DND-41 (cell line): ENCODE measurements at regions not wholly inside any gene's neighbourhood (a gene's known extent, or its start where the extent isn't known, plus 50 kb on each side); places are given as distances from the start of the nearest gene placed in this dataset.

Experiments used
- CTCF ChIP-seq: IDR thresholded peaks from 2 replicates; pipeline ENCODE4 v1.5.1; 2012; ENCODE audit warnings: borderline replicate concordance, low read length, moderate library complexity, mild to moderate bottlenecking; ENCODE audit not compliant: poor library complexity, severe bottlenecking; ENCODE audit errors: extremely low read depth
- EZH2 ChIP-seq: IDR thresholded peaks from 3 replicates; pipeline ENCODE4 v1.6.1; 2012; ENCODE audit warnings: borderline replicate concordance, low read depth, mild to moderate bottlenecking, moderate library complexity, low read length, inconsistent platforms; ENCODE audit not compliant: severe bottlenecking

GRCh38 chr13:39818953-39819352, 163.5 kb downstream of the COG6 start:
- TF ChIP-seq EZH2 (no peak), CTCF (no peak)
